ENCODE measurements at regions not wholly inside any gene's neighbourhood (a gene's known extent, or its start where the extent isn't known, plus 50 kb on each side); places are given as distances from the start of the nearest gene placed in this dataset.
"Not testable (repeated sequence)": the region's sequence is repeated elsewhere in the genome, so short reads cannot be mapped to it uniquely, and the experiment has no call there.

- H3K27me3 ChIP-seq (ENCODE audit: low read depth), result no peaks in the 10 kb centered on the region
- no peak overlapping the region for H3K27ac ChIP-seq (replicated peaks)
- intact Hi-C loops (cut with micrococcal nuclease), result no loop called here
- peaks cover 5% of the 10 kb centered on the region for H3K9me3 ChIP-seq (replicated peaks)
- DNase-seq, result no peak
- no peaks in the 10 kb centered on the region for H3K36me3 ChIP-seq
- no peak overlapping the region for H3K4me3 ChIP-seq
- no peaks in the 10 kb centered on the region for H3K4me1 ChIP-seq
- no peak for TF ChIP-seq CTCF (IDR thresholded peaks at IDR 0.05; ENCODE audit: borderline replicate concordance)
Observed at GRCh38 chr7:52615021-52615695, 420.3 kb upstream of the POM121L12 start.

- DNase-seq, result no peak
- intact Hi-C loops (cut with micrococcal nuclease), result no loop called here
- no peak for TF ChIP-seq CTCF (IDR thresholded peaks at IDR 0.05; ENCODE audit: borderline replicate concordance)
Observed at GRCh38 chr7:52609511-52609910, 425.9 kb upstream of the POM121L12 start.

DNA sequence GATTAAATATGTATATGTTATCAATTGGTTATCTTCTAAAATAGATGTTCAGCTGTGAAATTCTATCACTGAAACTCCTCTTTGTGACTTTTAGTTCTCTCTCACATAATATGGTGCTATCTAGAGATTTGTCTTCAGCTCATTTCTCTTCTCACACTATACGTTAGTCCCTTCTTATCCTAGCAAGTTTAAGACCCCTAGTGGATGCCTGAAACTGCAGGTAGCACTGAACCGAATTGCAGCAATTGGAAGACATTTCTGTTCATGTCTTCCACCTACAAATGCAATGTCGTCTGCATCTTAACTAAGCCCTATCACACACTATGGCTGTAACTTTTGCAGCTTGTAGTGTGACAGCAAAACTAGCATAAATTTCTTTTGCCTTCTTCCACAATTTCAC, 442.7 kb upstream of the POM121L12 start:
- DNase-seq, result no peak
- no peaks in the 10 kb centered on the region for H3K27me3 ChIP-seq (ENCODE audit: low read depth)
- intact Hi-C loops (cut with micrococcal nuclease), result no loop called here
- no peaks in the 10 kb centered on the region for H3K4me1 ChIP-seq
- no peak overlapping the region for H3K27ac ChIP-seq (replicated peaks)
- H3K36me3 ChIP-seq, result no peaks in the 10 kb centered on the region
- H3K9me3 ChIP-seq (replicated peaks), result peaks cover 21% of the 10 kb centered on the region
- H3K4me3 ChIP-seq, result no peak overlapping the region
- TF ChIP-seq CTCF (IDR thresholded peaks at IDR 0.05; ENCODE audit: borderline replicate concordance), result no peak

More at GRCh38 chr7:52609511-52609910, 425.9 kb upstream of the POM121L12 start:
- Histone ChIP-seq H3K27ac (replicated peaks) (no peak overlapping the region), H3K9me3 (replicated peaks) (peaks cover 8% of the 10 kb centered on the region), H3K27me3 (ENCODE audit: low read depth) (no peaks in the 10 kb centered on the region), H3K4me3 (no peak overlapping the region), H3K4me1 (no peaks in the 10 kb centered on the region), H3K36me3 (no peaks in the 10 kb centered on the region)

DNA sequence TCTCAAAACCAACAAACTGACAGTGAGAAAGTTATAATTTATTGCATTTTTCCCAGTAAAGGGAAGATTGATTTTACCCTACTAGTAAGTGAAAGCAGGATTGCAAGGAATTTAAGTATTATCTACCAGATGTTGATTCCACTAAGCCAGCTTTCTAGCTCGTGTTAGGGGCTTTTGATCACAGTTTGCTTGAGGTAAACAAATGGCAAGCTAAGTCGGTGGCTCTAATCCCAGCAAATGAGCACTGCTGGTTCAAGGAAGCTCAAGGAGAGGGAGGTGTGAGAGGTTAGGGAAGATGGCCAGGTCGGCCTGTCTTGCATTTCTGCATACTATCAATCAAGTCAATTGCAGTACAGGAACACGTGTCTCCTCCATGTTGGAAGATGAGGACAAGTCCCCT, 448.7 kb upstream of the POM121L12 start:
- TF ChIP-seq CTCF (IDR thresholded peaks at IDR 0.05; ENCODE audit: borderline replicate concordance), result no peak
- H3K9me3 ChIP-seq (replicated peaks), result peaks cover 27% of the 10 kb centered on the region
- no peak overlapping the region for H3K4me3 ChIP-seq
- no peaks in the 10 kb centered on the region for H3K36me3 ChIP-seq
- H3K27me3 ChIP-seq (ENCODE audit: low read depth), result no peaks in the 10 kb centered on the region
- intact Hi-C loops (cut with micrococcal nuclease), result no loop called here
- H3K27ac ChIP-seq (replicated peaks), result no peak overlapping the region
- DNase-seq, result no peak
- no peaks in the 10 kb centered on the region for H3K4me1 ChIP-seq

- no peak overlapping the region for H3K27ac ChIP-seq (replicated peaks)
- no peak for DNase-seq
- no peaks in the 10 kb centered on the region for H3K4me1 ChIP-seq
- H3K9me3 ChIP-seq (replicated peaks), result peaks cover 36% of the 10 kb centered on the region
- H3K4me3 ChIP-seq, result no peak overlapping the region
- H3K36me3 ChIP-seq, result no peaks in the 10 kb centered on the region
- no peak for TF ChIP-seq CTCF (IDR thresholded peaks at IDR 0.05; ENCODE audit: borderline replicate concordance)
- H3K27me3 ChIP-seq (ENCODE audit: low read depth), result no peaks in the 10 kb centered on the region
- intact Hi-C loops (cut with micrococcal nuclease), result no loop called here
Observed at GRCh38 chr7:52584041-52584440, 451.4 kb upstream of the POM121L12 start.

GRCh38 chr7:52573141-52573540, 462.3 kb upstream of the POM121L12 start:
- intact Hi-C loops (cut with micrococcal nuclease), result not testable (repeated sequence)

More at GRCh38 chr7:52573141-52573540, 462.3 kb upstream of the POM121L12 start:
- H3K4me3 ChIP-seq; DNase-seq; H3K36me3 ChIP-seq; H3K27me3 ChIP-seq (ENCODE audit: low read depth); H3K9me3 ChIP-seq (replicated peaks); H3K4me1 ChIP-seq; H3K27ac ChIP-seq (replicated peaks): not testable (repeated sequence)
